Heart left ventricle (tissue), 13 donors: ENCODE measurements at regions not wholly inside any gene's neighbourhood (a gene's known extent, or its start where the extent isn't known, plus 50 kb on each side); places are given as distances from the start of the nearest gene placed in this dataset.

Experiments
- POLR2A ChIP-seq, 2 donors: fragments of 450-650 bp; IDR thresholded peaks; one replicate each; pipeline ENCODE4 v1.6.1; 2017; ENCODE audit warnings: antibody characterized with exemption in 2 of 2, mild to moderate bottlenecking in 2 of 2, moderate library complexity in 2 of 2
- TF ChIP-seq, protein P1 (sequence below), 12 donors: fragments of 200-600 bp; sonication (generic) in 4 of 12; IDR thresholded peaks; one replicate each; pipeline versions ENCODE4 v1.5.0 to v1.8.0; 2018 to 2022; ENCODE audit warnings: antibody characterized with exemption in 12 of 12, mild to moderate bottlenecking in 5 of 12
- donor health status: ischemic (EF 13 %, LVEDD 7.1; RV severe dilation, severe dysfunction).
- donor health status: DM: no; HTN: yes; CAD: no.
- donor health status: DM: no; HTN: no; CAD: no.
- donor health status: ischemic (EF 25% LVEDD 6.9; RV normal size, moderate dysfunction).
- donor health status: ischemic (EF 25% LVEDD 5.7; RV mildly dilated, moderate dysfunction).
- donor health status: ischemic (EF 35%, LVEDD 5.7; RV mildly dilated, moderate dysfunction).
- donor health status: nonischemic (EF 11% LVEDD 7.7; RV severe dilation, severe dysfunction).
- donor health status: DM: yes; HTN: yes; CAD: no.
- donor health status: PGD.
- donor health status: ischemic (EF 29% LVEDD 5.4; RV normal size, mild dysfunction).
- donor health status: nonischemic (EF 23%, LVEDD 6.1; RV moderate dilation, normal function).

DNA sequence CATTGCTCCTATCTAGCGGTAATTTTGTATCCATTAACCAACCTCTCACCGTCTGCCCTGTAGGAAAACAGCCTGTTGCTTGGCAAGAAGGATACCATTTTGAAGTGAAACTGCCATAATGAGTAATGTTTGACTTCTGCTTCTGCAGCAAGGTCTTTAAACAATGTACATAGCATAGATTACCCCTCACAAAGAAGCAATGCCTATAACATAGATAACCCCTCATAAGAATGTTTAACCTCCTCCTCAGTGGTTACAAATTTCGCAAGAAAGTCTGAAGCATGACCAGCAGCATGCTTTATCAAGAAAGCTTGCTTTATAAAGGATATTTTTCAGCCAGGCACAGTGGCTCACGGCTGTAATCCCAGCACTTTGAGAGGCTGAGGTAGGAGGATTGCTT lies 61.2 kb upstream of the MFGE8 start:
- TF ChIP-seq, protein P1, sequence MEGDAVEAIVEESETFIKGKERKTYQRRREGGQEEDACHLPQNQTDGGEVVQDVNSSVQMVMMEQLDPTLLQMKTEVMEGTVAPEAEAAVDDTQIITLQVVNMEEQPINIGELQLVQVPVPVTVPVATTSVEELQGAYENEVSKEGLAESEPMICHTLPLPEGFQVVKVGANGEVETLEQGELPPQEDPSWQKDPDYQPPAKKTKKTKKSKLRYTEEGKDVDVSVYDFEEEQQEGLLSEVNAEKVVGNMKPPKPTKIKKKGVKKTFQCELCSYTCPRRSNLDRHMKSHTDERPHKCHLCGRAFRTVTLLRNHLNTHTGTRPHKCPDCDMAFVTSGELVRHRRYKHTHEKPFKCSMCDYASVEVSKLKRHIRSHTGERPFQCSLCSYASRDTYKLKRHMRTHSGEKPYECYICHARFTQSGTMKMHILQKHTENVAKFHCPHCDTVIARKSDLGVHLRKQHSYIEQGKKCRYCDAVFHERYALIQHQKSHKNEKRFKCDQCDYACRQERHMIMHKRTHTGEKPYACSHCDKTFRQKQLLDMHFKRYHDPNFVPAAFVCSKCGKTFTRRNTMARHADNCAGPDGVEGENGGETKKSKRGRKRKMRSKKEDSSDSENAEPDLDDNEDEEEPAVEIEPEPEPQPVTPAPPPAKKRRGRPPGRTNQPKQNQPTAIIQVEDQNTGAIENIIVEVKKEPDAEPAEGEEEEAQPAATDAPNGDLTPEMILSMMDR (IDR thresholded peaks at IDR 0.05) = no peak
- TF ChIP-seq POLR2A (IDR thresholded peaks at IDR 0.05) = no peak
